SW480 (cell line): ENCODE measurements at regions not wholly inside any gene's neighbourhood (a gene's known extent, or its start where the extent isn't known, plus 50 kb on each side); places are given as distances from the start of the nearest gene placed in this dataset.
"Not testable (repeated sequence)": the region's sequence is repeated elsewhere in the genome, so short reads cannot be mapped to it uniquely, and the experiment has no call there.

Experiments used
- DNase-seq: peaks from one replicate; pipeline ENCODE4 v3.0.0-alpha.2; 2016; ENCODE audit warnings: low spot score

GRCh38 chr1:817071-817599 is 106.6 kb upstream of the SAMD11 start:
- DNase-seq: not testable (repeated sequence)

- DNase-seq: not testable (repeated sequence)
Measured at GRCh38 chr1:817658-818617, 105.8 kb upstream of the SAMD11 start.

- no peak for DNase-seq
Measured at GRCh38 chr1:818618-819291, 105.0 kb upstream of the SAMD11 start.

- DNase-seq: no peak
Measured at GRCh38 chr1:820962-821361, 102.8 kb upstream of the SAMD11 start.

- DNase-seq: not testable (repeated sequence)
Measured at GRCh38 chr1:826808-827207, 96.9 kb upstream of the SAMD11 start.

- peak; percentile 90 for DNase-seq
Measured at GRCh38 chr1:827211-828063, 96.3 kb upstream of the SAMD11 start.

GRCh38 chr1:829324-829723 is 94.4 kb upstream of the SAMD11 start:
- DNase-seq: not testable (repeated sequence)

GRCh38 chr1:829932-830331 is 93.8 kb upstream of the SAMD11 start:
- DNase-seq: not testable (repeated sequence)

GRCh38 chr1:830750-831149 is 93.0 kb upstream of the SAMD11 start:
- not testable (repeated sequence) for DNase-seq

GRCh38 chr1:831522-831921 is 92.2 kb upstream of the SAMD11 start:
- DNase-seq: no peak

GRCh38 chr1:832136-832535 is 91.6 kb upstream of the SAMD11 start:
- DNase-seq: no peak

- DNase-seq: not testable (repeated sequence)
Measured at GRCh38 chr1:833226-833625, 90.5 kb upstream of the SAMD11 start.

GRCh38 chr1:835509-835908 is 88.2 kb upstream of the SAMD11 start:
- DNase-seq: not testable (repeated sequence)

- DNase-seq: not testable (repeated sequence)
Measured at GRCh38 chr1:837601-838000, 86.1 kb upstream of the SAMD11 start.

GRCh38 chr1:838291-838690 is 85.4 kb upstream of the SAMD11 start:
- DNase-seq: peak; percentile 2

GRCh38 chr1:840592-840991 is 83.1 kb upstream of the SAMD11 start:
- DNase-seq: not testable (repeated sequence)

- DNase-seq: not testable (repeated sequence)
Measured at GRCh38 chr1:841671-842425, 81.9 kb upstream of the SAMD11 start.

GRCh38 chr1:842799-843198 is 80.9 kb upstream of the SAMD11 start:
- not testable (repeated sequence) for DNase-seq

- not testable (repeated sequence) for DNase-seq
Measured at GRCh38 chr1:843946-844345, 79.8 kb upstream of the SAMD11 start.

- no peak for DNase-seq
Measured at GRCh38 chr1:844472-845026, 79.2 kb upstream of the SAMD11 start.

GRCh38 chr1:845641-846040 is 78.1 kb upstream of the SAMD11 start:
- DNase-seq: not testable (repeated sequence)
